NT2/D1 (cell line): ENCODE measurements at regions not wholly inside any gene's neighbourhood (a gene's known extent, or its start where the extent isn't known, plus 50 kb on each side); places are given as distances from the start of the nearest gene placed in this dataset.

ENCODE experiments used
- YY1 ChIP-seq: IDR thresholded peaks from 2 replicates; pipeline ENCODE4 v1.6.1; 2011; ENCODE audit not compliant: insufficient read length, insufficient read depth
- ZNF274 ChIP-seq: IDR thresholded peaks from 2 replicates; pipeline ENCODE4 v1.6.1; 2011; ENCODE audit warnings: mild to moderate bottlenecking, low read depth, low read length

GRCh38 chr3:177838766-177839350, 641.6 kb upstream of the TBL1XR1 start:
- no peak for TF ChIP-seq ZNF274
- no peak for TF ChIP-seq YY1
